OCI-LY7 (cell line): ENCODE measurements at regions not wholly inside any gene's neighbourhood (a gene's known extent, or its start where the extent isn't known, plus 50 kb on each side); places are given as distances from the start of the nearest gene placed in this dataset.

Experiments
- CTCF ChIP-seq: fragments of 200-600 bp; sonication (generic); conservative IDR thresholded peaks from 2 replicates; pipeline ENCODE4 v1.5.1; 2014; ENCODE audit warnings: mild to moderate bottlenecking, antibody characterized with exemption, low read length, moderate library complexity, mixed read lengths
- EZH2phosphoT487 ChIP-seq: fragments of 200-600 bp; sonication (generic); IDR thresholded peaks from 2 replicates; pipeline ENCODE4 v1.6.1; 2018; ENCODE audit warnings: low read depth, borderline replicate concordance, mild to moderate bottlenecking, mixed run types, antibody characterized with exemption, low read length, moderate library complexity, mixed read lengths

- no peak for TF ChIP-seq CTCF
- TF ChIP-seq EZH2phosphoT487: no peak
Observed at GRCh38 chr6:79335133-79335674, 100.7 kb upstream of the HMGN3 start.
